Activated CD8-positive, alpha-beta T cell treated with anti-CD3 and anti-CD28 coated beads for 36 hours (primary cell): ENCODE measurements at regions not wholly inside any gene's neighbourhood (a gene's known extent, or its start where the extent isn't known, plus 50 kb on each side); places are given as distances from the start of the nearest gene placed in this dataset.

ENCODE experiments used
- ATAC-seq: fragments of 200-7000 bp; cut with Tn5 transposase; one replicate; pipeline ENCODE4 v1.10.0; 2021; ENCODE audit warnings: mild to moderate bottlenecking, moderate library complexity
- CTCF ChIA-PET: fragments of 350-600 bp; sonication (Branson Sonifier 250); formaldehyde crosslinking; loops from one replicate; lab custom pipeline; 2021; ENCODE audit warnings: antibody characterized with exemption; lab: Charles Lee
- POLR2A ChIA-PET: fragments of 350-600 bp; sonication (Branson Sonifier 250); formaldehyde crosslinking; loops from one replicate; lab custom pipeline; 2021; ENCODE audit warnings: antibody characterized with exemption; lab: Charles Lee
- DNase-seq: peaks from one replicate; pipeline ENCODE4 v3.0.0-alpha.2; 2020
- H3K27ac Mint-ChIP-seq: one replicate; pipeline ENCODE4 v1.8.0; 2021; ENCODE audit warnings: mild to moderate bottlenecking, mixed read lengths
- H3K27me3 Mint-ChIP-seq: one replicate; pipeline ENCODE4 v1.8.0; 2021; ENCODE audit warnings: mixed read lengths
- H3K36me3 Mint-ChIP-seq: one replicate; pipeline ENCODE4 v1.8.0; 2021; ENCODE audit warnings: low read depth, mixed read lengths
- H3K4me1 Mint-ChIP-seq: one replicate; pipeline ENCODE4 v1.8.0; 2021; ENCODE audit warnings: low read depth, mixed read lengths
- H3K4me3 Mint-ChIP-seq: one replicate; pipeline ENCODE4 v1.8.0; 2021; ENCODE audit warnings: mild to moderate bottlenecking, moderate library complexity, mixed read lengths
- H3K9me3 Mint-ChIP-seq: one replicate; pipeline ENCODE4 v1.8.0; 2021; ENCODE audit warnings: mixed read lengths
- intact Hi-C: fragments of 100-400 bp; cut with micrococcal nuclease; formaldehyde crosslinking; loops from one replicate; pipeline ENCODE4 v1.10.0; 2022
- TF ChIP-seq, protein P1 (sequence below): fragments of 200-600 bp; IDR thresholded peaks from one replicate; pipeline ENCODE4 v1.8.0; 2022; ENCODE audit warnings: antibody characterized with exemption, mild to moderate bottlenecking

DNA sequence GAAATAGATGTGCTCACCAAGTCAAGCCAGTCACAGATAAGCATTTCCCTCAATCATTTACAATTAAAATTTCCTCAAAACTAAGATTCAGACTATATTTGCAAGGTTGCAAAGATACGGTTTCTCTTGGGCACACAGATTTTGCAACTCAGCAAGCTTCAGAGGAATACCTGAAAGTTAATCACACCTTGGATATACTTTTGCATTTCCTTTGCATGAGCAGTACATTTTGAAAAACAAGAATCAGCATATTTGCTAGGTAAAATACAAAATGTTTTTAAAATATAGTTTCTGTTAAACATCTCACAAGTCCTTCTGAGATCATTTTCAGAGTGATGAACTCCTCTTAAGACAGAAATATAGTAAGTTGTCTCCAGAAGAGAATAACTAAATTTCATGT, 336.9 kb downstream of the DUSP6 start:
- ATAC-seq: no peak
- ChIA-PET CTCF (interaction anchor here (1.5 kb wide), 1 partner anchor 512 kb away, joined by 4 read pairs; no protein-coding TSS in a partner anchor), POLR2A (interaction anchor here (1.4 kb wide), 1 partner anchor 447 kb away, joined by 4 read pairs; no protein-coding TSS in a partner anchor)
- H3K4me3 Mint-ChIP-seq: no peak overlapping the region
- peaks cover 7% of the 10 kb centered on the region for H3K27me3 Mint-ChIP-seq
- no peak for DNase-seq
- no peaks in the 10 kb centered on the region for H3K9me3 Mint-ChIP-seq
- no peak overlapping the region for H3K27ac Mint-ChIP-seq
- intact Hi-C loops: loop anchor here (5.0 kb wide), 2 partner anchors 37 to 337 kb away; partner anchors contain the start of gene DUSP6
- TF ChIP-seq, protein P1, sequence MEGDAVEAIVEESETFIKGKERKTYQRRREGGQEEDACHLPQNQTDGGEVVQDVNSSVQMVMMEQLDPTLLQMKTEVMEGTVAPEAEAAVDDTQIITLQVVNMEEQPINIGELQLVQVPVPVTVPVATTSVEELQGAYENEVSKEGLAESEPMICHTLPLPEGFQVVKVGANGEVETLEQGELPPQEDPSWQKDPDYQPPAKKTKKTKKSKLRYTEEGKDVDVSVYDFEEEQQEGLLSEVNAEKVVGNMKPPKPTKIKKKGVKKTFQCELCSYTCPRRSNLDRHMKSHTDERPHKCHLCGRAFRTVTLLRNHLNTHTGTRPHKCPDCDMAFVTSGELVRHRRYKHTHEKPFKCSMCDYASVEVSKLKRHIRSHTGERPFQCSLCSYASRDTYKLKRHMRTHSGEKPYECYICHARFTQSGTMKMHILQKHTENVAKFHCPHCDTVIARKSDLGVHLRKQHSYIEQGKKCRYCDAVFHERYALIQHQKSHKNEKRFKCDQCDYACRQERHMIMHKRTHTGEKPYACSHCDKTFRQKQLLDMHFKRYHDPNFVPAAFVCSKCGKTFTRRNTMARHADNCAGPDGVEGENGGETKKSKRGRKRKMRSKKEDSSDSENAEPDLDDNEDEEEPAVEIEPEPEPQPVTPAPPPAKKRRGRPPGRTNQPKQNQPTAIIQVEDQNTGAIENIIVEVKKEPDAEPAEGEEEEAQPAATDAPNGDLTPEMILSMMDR: no peak
- peaks cover 4% of the 10 kb centered on the region for H3K4me1 Mint-ChIP-seq
- no peaks in the 10 kb centered on the region for H3K36me3 Mint-ChIP-seq

DNA sequence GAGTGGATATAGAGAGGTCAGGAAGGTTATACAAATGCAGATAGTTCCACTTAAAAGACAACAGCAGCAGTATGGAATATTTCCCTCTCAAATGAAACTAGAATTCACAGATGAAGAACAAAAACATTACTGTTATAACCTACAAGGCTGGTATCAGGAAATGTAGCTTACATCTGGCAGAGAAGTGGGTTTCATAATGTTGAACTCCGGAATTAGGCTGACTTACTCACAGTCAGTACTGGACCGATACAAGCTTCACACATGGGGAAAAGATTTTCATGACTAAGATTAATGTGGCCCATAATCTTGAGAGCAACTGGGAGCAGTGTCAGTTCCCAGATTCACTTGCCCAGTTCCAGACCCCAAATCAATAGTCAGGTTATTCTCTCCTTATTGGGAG, 353.9 kb downstream of the DUSP6 start:
- intact Hi-C loops: no loop called here
- peaks cover 11% of the 10 kb centered on the region for H3K27me3 Mint-ChIP-seq
- H3K4me1 Mint-ChIP-seq: no peaks in the 10 kb centered on the region
- H3K36me3 Mint-ChIP-seq: no peaks in the 10 kb centered on the region
- no peak overlapping the region for H3K27ac Mint-ChIP-seq
- no peaks in the 10 kb centered on the region for H3K9me3 Mint-ChIP-seq
- ChIA-PET CTCF (no interaction called here), POLR2A (no interaction called here)
- no peak for ATAC-seq
- TF ChIP-seq, protein P1: no peak
- no peak for DNase-seq
- H3K4me3 Mint-ChIP-seq: no peak overlapping the region

DNA sequence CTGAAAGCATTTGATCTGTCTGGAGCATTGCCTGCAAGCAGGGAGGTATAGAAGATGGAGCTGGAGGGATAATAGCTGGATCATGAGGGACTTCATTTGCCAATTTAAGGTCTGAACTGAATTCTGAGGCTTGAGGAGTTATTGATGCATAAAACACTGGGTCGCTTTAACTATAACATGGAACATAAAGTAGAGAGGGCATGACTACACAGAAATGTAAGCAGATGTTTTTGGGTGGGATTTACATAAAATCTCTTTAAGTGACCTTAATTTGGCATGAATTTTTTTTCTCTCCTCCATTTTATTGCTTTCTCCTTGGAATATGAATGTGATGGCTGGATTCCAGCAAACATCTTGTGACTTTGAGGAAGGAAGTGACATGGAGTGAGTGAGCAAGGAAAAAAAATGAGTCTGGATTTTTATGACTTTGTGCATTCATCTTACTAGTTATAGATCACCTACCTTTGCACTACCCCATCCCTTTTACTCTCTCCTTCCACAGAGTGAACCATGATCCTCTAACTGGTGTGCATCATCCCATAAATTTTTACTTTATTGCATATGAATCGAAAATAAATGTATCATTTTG, 356.0 kb downstream of the DUSP6 start:
- no peak overlapping the region for H3K27ac Mint-ChIP-seq
- ATAC-seq (no peak), DNase-seq (no peak)
- H3K4me1 Mint-ChIP-seq: no peaks in the 10 kb centered on the region
- peaks cover 12% of the 10 kb centered on the region for H3K27me3 Mint-ChIP-seq
- H3K9me3 Mint-ChIP-seq: no peaks in the 10 kb centered on the region
- no peaks in the 10 kb centered on the region for H3K36me3 Mint-ChIP-seq
- CTCF ChIA-PET: no interaction called here
- TF ChIP-seq, protein P1: no peak
- no peak overlapping the region for H3K4me3 Mint-ChIP-seq
- intact Hi-C loops: no loop called here
- POLR2A ChIA-PET: no interaction called here

- Mint-ChIP-seq H3K9me3 (no peaks in the 10 kb centered on the region), H3K36me3 (no peaks in the 10 kb centered on the region), H3K4me1 (no peaks in the 10 kb centered on the region), H3K4me3 (no peak overlapping the region), H3K27ac (no peak overlapping the region), H3K27me3 (peaks cover 17% of the 10 kb centered on the region)
- CTCF ChIA-PET: no interaction called here
- ATAC-seq (no peak), DNase-seq (no peak)
- TF ChIP-seq, protein P1: no peak
- POLR2A ChIA-PET: no interaction called here
- intact Hi-C loops: no loop called here
Measured at GRCh38 chr12:88994971-88995370, 357.3 kb downstream of the DUSP6 start.

DNA sequence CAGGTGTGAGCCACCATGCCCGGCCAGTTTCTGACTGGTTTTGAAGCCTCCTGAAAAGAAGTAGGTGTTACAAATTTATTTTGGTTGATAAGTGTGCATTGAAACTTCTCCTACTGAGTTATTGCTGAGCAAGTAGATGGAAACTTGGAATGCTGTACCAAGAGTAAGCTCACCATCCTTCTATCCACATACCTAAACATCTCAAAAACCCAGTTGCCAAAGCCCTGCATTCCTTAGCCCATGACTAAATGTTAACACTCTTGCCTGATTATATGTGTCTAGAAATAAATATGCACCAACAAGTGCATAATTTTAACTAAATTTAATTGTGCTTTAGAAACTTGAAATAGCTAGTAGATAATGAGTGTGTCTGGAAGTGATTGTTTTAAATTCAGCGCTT, 357.8 kb downstream of the DUSP6 start:
- POLR2A ChIA-PET: no interaction called here

More for the DNA sequence above, 357.8 kb downstream of the DUSP6 start:
- CTCF ChIA-PET: interaction anchor here (1.4 kb wide), 1 partner anchor 25 kb away, joined by 5 read pairs; no protein-coding TSS in a partner anchor
- Mint-ChIP-seq H3K27ac (no peak overlapping the region), H3K36me3 (no peaks in the 10 kb centered on the region), H3K9me3 (no peaks in the 10 kb centered on the region), H3K27me3 (peaks cover 17% of the 10 kb centered on the region), H3K4me3 (no peak overlapping the region), H3K4me1 (no peaks in the 10 kb centered on the region)
- TF ChIP-seq, protein P1: no peak
- ATAC-seq (no peak), DNase-seq (no peak)
- intact Hi-C loops: no loop called here
